ENCODE measurements at regions not wholly inside any gene's neighbourhood (a gene's known extent, or its start where the extent isn't known, plus 50 kb on each side); places are given as distances from the start of the nearest gene placed in this dataset.

- no peak for DNase-seq
- TF ChIP-seq POLR2A (IDR thresholded peaks at IDR 0.05; ENCODE audit: low read length): no peak
- TF ChIP-seq GATA1 (IDR thresholded peaks at IDR 0.05; ENCODE audit: low read depth, low read length): no peak
Observed at GRCh38 chr1:67991546-67991945, 58.9 kb downstream of the DIRAS3 start.

GRCh38 chr1:67988066-67988465, 62.4 kb downstream of the DIRAS3 start:
- no peak for TF ChIP-seq POLR2A (IDR thresholded peaks at IDR 0.05; ENCODE audit: low read length)
- TF ChIP-seq GATA1 (IDR thresholded peaks at IDR 0.05; ENCODE audit: low read depth, low read length): no peak
- DNase-seq: no peak

- TF ChIP-seq POLR2A (IDR thresholded peaks at IDR 0.05; ENCODE audit: low read length): no peak
- no peak for TF ChIP-seq GATA1 (IDR thresholded peaks at IDR 0.05; ENCODE audit: low read depth, low read length)
- no peak for DNase-seq
Observed at GRCh38 chr1:67987046-67987799, 63.2 kb downstream of the DIRAS3 start.

GRCh38 chr1:67983867-67984266, 66.6 kb downstream of the DIRAS3 start:
- TF ChIP-seq POLR2A (IDR thresholded peaks at IDR 0.05; ENCODE audit: low read length): no peak
- no peak for TF ChIP-seq GATA1 (IDR thresholded peaks at IDR 0.05; ENCODE audit: low read depth, low read length)
- DNase-seq: no peak

GRCh38 chr1:67980028-67980427, 70.4 kb downstream of the DIRAS3 start:
- no peak for TF ChIP-seq GATA1 (IDR thresholded peaks at IDR 0.05; ENCODE audit: low read depth, low read length)
- no peak for TF ChIP-seq POLR2A (IDR thresholded peaks at IDR 0.05; ENCODE audit: low read length)
- no peak for DNase-seq

- TF ChIP-seq POLR2A (IDR thresholded peaks at IDR 0.05; ENCODE audit: low read length) (no peak), GATA1 (IDR thresholded peaks at IDR 0.05; ENCODE audit: low read depth, low read length) (no peak)
- DNase-seq: no peak
Observed at GRCh38 chr1:67979532-67979931, 70.9 kb downstream of the DIRAS3 start.

GRCh38 chr1:67978890-67979516, 71.4 kb downstream of the DIRAS3 start:
- no peak for TF ChIP-seq POLR2A (IDR thresholded peaks at IDR 0.05; ENCODE audit: low read length)
- no peak for TF ChIP-seq GATA1 (IDR thresholded peaks at IDR 0.05; ENCODE audit: low read depth, low read length)
- DNase-seq: no peak

GRCh38 chr1:67977756-67978155, 72.7 kb downstream of the DIRAS3 start:
- TF ChIP-seq GATA1 (IDR thresholded peaks at IDR 0.05; ENCODE audit: low read depth, low read length): no peak
- no peak for TF ChIP-seq POLR2A (IDR thresholded peaks at IDR 0.05; ENCODE audit: low read length)

GRCh38 chr1:67973051-67973450, 77.4 kb downstream of the DIRAS3 start:
- no peak for DNase-seq
- TF ChIP-seq POLR2A (IDR thresholded peaks at IDR 0.05; ENCODE audit: low read length) (no peak), GATA1 (IDR thresholded peaks at IDR 0.05; ENCODE audit: low read depth, low read length) (no peak)

More at GRCh38 chr1:67977756-67978155, 72.7 kb downstream of the DIRAS3 start:
- no peak for DNase-seq

GRCh38 chr1:67970088-67970487, 80.3 kb downstream of the DIRAS3 start:
- no peak for DNase-seq
- no peak for TF ChIP-seq GATA1 (IDR thresholded peaks at IDR 0.05; ENCODE audit: low read depth, low read length)
- TF ChIP-seq POLR2A (IDR thresholded peaks at IDR 0.05; ENCODE audit: low read length): no peak

GRCh38 chr1:67969446-67969845, 81.0 kb downstream of the DIRAS3 start:
- TF ChIP-seq POLR2A (IDR thresholded peaks at IDR 0.05; ENCODE audit: low read length): no peak
- no peak for TF ChIP-seq GATA1 (IDR thresholded peaks at IDR 0.05; ENCODE audit: low read depth, low read length)
- no peak for DNase-seq

GRCh38 chr1:67966666-67967009, 83.8 kb downstream of the DIRAS3 start:
- TF ChIP-seq GATA1 (IDR thresholded peaks at IDR 0.05; ENCODE audit: low read depth, low read length): no peak
- TF ChIP-seq POLR2A (IDR thresholded peaks at IDR 0.05; ENCODE audit: low read length): no peak
- no peak for DNase-seq

- no peak for DNase-seq
- TF ChIP-seq GATA1 (IDR thresholded peaks at IDR 0.05; ENCODE audit: low read depth, low read length): no peak
Observed at GRCh38 chr1:67965995-67966665, 84.3 kb downstream of the DIRAS3 start.

GRCh38 chr1:67963263-67963662, 87.2 kb downstream of the DIRAS3 start:
- no peak for DNase-seq

GRCh38 chr1:67960766-67961165, 89.7 kb downstream of the DIRAS3 start:
- no peak for DNase-seq
- TF ChIP-seq GATA1 (IDR thresholded peaks at IDR 0.05; ENCODE audit: low read depth, low read length): no peak
- no peak for TF ChIP-seq POLR2A (IDR thresholded peaks at IDR 0.05; ENCODE audit: low read length)

More at GRCh38 chr1:67963263-67963662, 87.2 kb downstream of the DIRAS3 start:
- no peak for TF ChIP-seq GATA1 (IDR thresholded peaks at IDR 0.05; ENCODE audit: low read depth, low read length)

Data from erythroblast (primary cell).